ENCODE measurements at regions not wholly inside any gene's neighbourhood (a gene's known extent, or its start where the extent isn't known, plus 50 kb on each side); places are given as distances from the start of the nearest gene placed in this dataset.

GRCh38 chr10:2012209-2012608 lies 274.9 kb upstream of the ADARB2 start:
- Histone ChIP-seq H4K5ac (ENCODE audit: low read depth, low read length) (no peak overlapping the region), H2BK120ac (ENCODE audit: low read depth, low read length) (no peak overlapping the region), H2BK5ac (ENCODE audit: low read depth, low read length, poor library complexity, severe bottlenecking) (no peak overlapping the region), H4K8ac (ENCODE audit: low read depth in 2 of 2, low read length in 2 of 2) (no peak overlapping the region), H3K4me2 (ENCODE audit: low read depth, low read length) (no peak overlapping the region), H3K27me3 (ENCODE audit: control insufficient read depth, insufficient read depth, low read length) (no peaks in the 10 kb centered on the region), H3K9ac (ENCODE audit: low read depth, low read length) (no peak overlapping the region), H3K14ac (replicated peaks; ENCODE audit: low read depth, low read length) (no peak overlapping the region), H3K4me1 (ENCODE audit: control insufficient read depth, insufficient read depth, low read length) (no peaks in the 10 kb centered on the region), H2BK15ac (ENCODE audit: low read depth, low read length) (no peak overlapping the region), H3K23ac (ENCODE audit: low read depth, low read length) (no peak overlapping the region), H4K91ac (ENCODE audit: insufficient read depth, low read depth, low read length) (no peak overlapping the region), H3K56ac (ENCODE audit: extremely low read depth, insufficient read depth, low read length) (no peak overlapping the region), H2AK5ac (ENCODE audit: low read depth, low read length) (no peak overlapping the region), H3K36me3 (ENCODE audit: control insufficient read depth, insufficient read depth, low read length) (no peaks in the 10 kb centered on the region), H3K9me1 (ENCODE audit: insufficient read depth, low read length) (no peaks in the 10 kb centered on the region), H2AFZ (replicated peaks; ENCODE audit: low read length, poor library complexity) (no peak overlapping the region), H3K18ac (ENCODE audit: low read depth, low read length) (no peak overlapping the region), H2BK20ac (ENCODE audit: low read depth, low read length) (no peak overlapping the region), H3K4ac (ENCODE audit: low read depth, low read length) (no peak overlapping the region), H3K4me3 (ENCODE audit: insufficient read depth, low read depth, low read length) (no peak overlapping the region), H2AK9ac (replicated peaks; ENCODE audit: low read depth, low read length, poor library complexity) (no peak overlapping the region), H4K20me1 (ENCODE audit: insufficient read depth, low read length) (no peaks in the 10 kb centered on the region), H3K9me3 (ENCODE audit: control insufficient read depth, insufficient read depth, low read length) (peaks cover 36% of the 10 kb centered on the region), H3K27ac (ENCODE audit: insufficient read depth, low read length) (no peak overlapping the region), H3K79me1 (ENCODE audit: low read depth in 1 of 2, low read length in 2 of 2) (no peaks in the 10 kb centered on the region)
- no peak for DNase-seq
- no TSS peak for BruUV-seq (replicated peaks)
- 29% methylated on average over 1 of the region's 5 CpGs; no CpG with 5 or more reads in 1 of the 2 experiments for WGBS, 2 experiments (ENCODE audit: extremely low coverage in 2 of 2, insufficient read length in 1 of 2)
- ChIA-PET CTCF (no interaction called here), POLR2A (ENCODE audit: unreplicated experiment) (no interaction called here)
- TF ChIP-seq BHLHE40 (IDR thresholded peaks at IDR 0.05; ENCODE audit: low read depth, low read length) (no peak), RCOR1 (IDR thresholded peaks at IDR 0.05; ENCODE audit: insufficient replicate concordance, low read length) (no peak), SMC3 (IDR thresholded peaks at IDR 0.05; ENCODE audit: low read depth, low read length) (no peak), MAZ (IDR thresholded peaks at IDR 0.05; ENCODE audit: borderline replicate concordance, low read depth, low read length) (no peak), MXI1 (IDR thresholded peaks at IDR 0.05; ENCODE audit: borderline replicate concordance, low read depth, low read length) (no peak), CEBPB (IDR thresholded peaks at IDR 0.05; ENCODE audit: low read depth, low read length) (no peak), RAD21 (IDR thresholded peaks at IDR 0.05; ENCODE audit: low read length) (no peak), MAFK (IDR thresholded peaks at IDR 0.05; ENCODE audit: low read depth, low read length) (no peak), RFX5 (IDR thresholded peaks at IDR 0.05; ENCODE audit: low read depth, low read length) (no peak), FOS (IDR thresholded peaks at IDR 0.05; ENCODE audit: low read depth, low read length) (no peak), CHD1 (IDR thresholded peaks at IDR 0.05; ENCODE audit: low read depth, low read length) (no peak), NFE2L2 (IDR thresholded peaks at IDR 0.05; ENCODE audit: low read depth, low read length) (no peak), ELK1 (IDR thresholded peaks at IDR 0.05; ENCODE audit: borderline replicate concordance, low read depth, low read length) (no peak), POLR2A (IDR thresholded peaks at IDR 0.05; ENCODE audit: low read depth, low read length) (no peak)
- TF ChIP-seq, protein P1, sequence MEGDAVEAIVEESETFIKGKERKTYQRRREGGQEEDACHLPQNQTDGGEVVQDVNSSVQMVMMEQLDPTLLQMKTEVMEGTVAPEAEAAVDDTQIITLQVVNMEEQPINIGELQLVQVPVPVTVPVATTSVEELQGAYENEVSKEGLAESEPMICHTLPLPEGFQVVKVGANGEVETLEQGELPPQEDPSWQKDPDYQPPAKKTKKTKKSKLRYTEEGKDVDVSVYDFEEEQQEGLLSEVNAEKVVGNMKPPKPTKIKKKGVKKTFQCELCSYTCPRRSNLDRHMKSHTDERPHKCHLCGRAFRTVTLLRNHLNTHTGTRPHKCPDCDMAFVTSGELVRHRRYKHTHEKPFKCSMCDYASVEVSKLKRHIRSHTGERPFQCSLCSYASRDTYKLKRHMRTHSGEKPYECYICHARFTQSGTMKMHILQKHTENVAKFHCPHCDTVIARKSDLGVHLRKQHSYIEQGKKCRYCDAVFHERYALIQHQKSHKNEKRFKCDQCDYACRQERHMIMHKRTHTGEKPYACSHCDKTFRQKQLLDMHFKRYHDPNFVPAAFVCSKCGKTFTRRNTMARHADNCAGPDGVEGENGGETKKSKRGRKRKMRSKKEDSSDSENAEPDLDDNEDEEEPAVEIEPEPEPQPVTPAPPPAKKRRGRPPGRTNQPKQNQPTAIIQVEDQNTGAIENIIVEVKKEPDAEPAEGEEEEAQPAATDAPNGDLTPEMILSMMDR (conservative IDR thresholded peaks at IDR 0.05; ENCODE audit: low read depth, low read length), result no peak
- TF ChIP-seq, protein P2, sequence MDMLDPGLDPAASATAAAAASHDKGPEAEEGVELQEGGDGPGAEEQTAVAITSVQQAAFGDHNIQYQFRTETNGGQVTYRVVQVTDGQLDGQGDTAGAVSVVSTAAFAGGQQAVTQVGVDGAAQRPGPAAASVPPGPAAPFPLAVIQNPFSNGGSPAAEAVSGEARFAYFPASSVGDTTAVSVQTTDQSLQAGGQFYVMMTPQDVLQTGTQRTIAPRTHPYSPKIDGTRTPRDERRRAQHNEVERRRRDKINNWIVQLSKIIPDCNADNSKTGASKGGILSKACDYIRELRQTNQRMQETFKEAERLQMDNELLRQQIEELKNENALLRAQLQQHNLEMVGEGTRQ (IDR thresholded peaks at IDR 0.05; ENCODE audit: low read depth, low read length), result no peak
- intact Hi-C loops (cut with micrococcal nuclease) (no loop called here), dilution Hi-C loops (cut with HindIII; ENCODE audit: low sequenced_read_pairs, unreplicated experiment) (no loop called here), in situ Hi-C loops (cut with MboI; ENCODE audit: low sequenced_read_pairs) (no loop called here)
- ATAC-seq (ENCODE audit: low read depth), result no peak
